RWPE2 (cell line): ENCODE measurements at regions not wholly inside any gene's neighbourhood (a gene's known extent, or its start where the extent isn't known, plus 50 kb on each side); places are given as distances from the start of the nearest gene placed in this dataset.

Source experiments
- ATAC-seq: fragments of 200-7000 bp; cut with Tn5 transposase; 3 replicates; pipeline ENCODE4 v1.9.1; 2021; ENCODE audit warnings: low read depth
- DNase-seq: peaks from one replicate; pipeline ENCODE4 v3.0.0-alpha.2; 2020; ENCODE audit warnings: low spot score
- H3K27ac ChIP-seq: fragments of 450-650 bp; 2 replicates; pipeline ENCODE4 v1.5.1; 2017; ENCODE audit warnings: mild to moderate bottlenecking; ENCODE audit not compliant: poor library complexity, severe bottlenecking
- H3K27me3 ChIP-seq: fragments of 250-450 bp; sonication (Bioruptor Pico); 2 replicates; pipeline ENCODE4 v1.5.1; 2021; ENCODE audit warnings: mild to moderate bottlenecking, moderate library complexity; ENCODE audit not compliant: insufficient read depth, poor library complexity, severe bottlenecking
- H3K36me3 ChIP-seq: fragments of 250-450 bp; sonication (Bioruptor Pico); 2 replicates; pipeline ENCODE4 v1.5.1; 2020; ENCODE audit warnings: low read depth, mild to moderate bottlenecking, moderate library complexity
- H3K4me1 ChIP-seq: fragments of 250-450 bp; sonication (Bioruptor Pico); 2 replicates; pipeline ENCODE4 v1.5.1; 2021; ENCODE audit warnings: mild to moderate bottlenecking, moderate library complexity; ENCODE audit not compliant: insufficient read depth, poor library complexity, severe bottlenecking
- H3K4me3 ChIP-seq: fragments of 250-450 bp; sonication (Bioruptor Pico); 2 replicates; pipeline ENCODE4 v1.5.1; 2021; ENCODE audit warnings: mild to moderate bottlenecking, moderate library complexity; ENCODE audit not compliant: severe bottlenecking
- H3K9me3 ChIP-seq: fragments of 250-450 bp; sonication (Bioruptor Pico); 2 replicates; pipeline ENCODE4 v1.5.1; 2021; ENCODE audit warnings: mild to moderate bottlenecking, moderate library complexity; ENCODE audit not compliant: severe bottlenecking
- CTCF ChIP-seq: fragments of 450-650 bp; IDR thresholded peaks from one replicate; pipeline ENCODE4 v1.5.1; 2017; ENCODE audit warnings: mild to moderate bottlenecking, moderate library complexity; ENCODE audit not compliant: poor library complexity, severe bottlenecking

- H3K4me3 ChIP-seq, result no peak overlapping the region
- H3K9me3 ChIP-seq, result no peaks in the 10 kb centered on the region
- DNase-seq, result no peak
- H3K27ac ChIP-seq, result no peak overlapping the region
- H3K4me1 ChIP-seq, result no peaks in the 10 kb centered on the region
- TF ChIP-seq CTCF, result peak; percentile 67
- no peaks in the 10 kb centered on the region for H3K36me3 ChIP-seq
- ATAC-seq, result no peak
- no peaks in the 10 kb centered on the region for H3K27me3 ChIP-seq
Measured at GRCh38 chr3:40719660-40720287, 195.0 kb downstream of the ZNF621 start.

GRCh38 chr3:40720341-40720740 is 195.6 kb downstream of the ZNF621 start:
- no peaks in the 10 kb centered on the region for H3K9me3 ChIP-seq

GRCh38 chr3:40720863-40721262 is 196.1 kb downstream of the ZNF621 start:
- no peaks in the 10 kb centered on the region for H3K27me3 ChIP-seq
- no peak for TF ChIP-seq CTCF
- DNase-seq, result no peak
- no peaks in the 10 kb centered on the region for H3K9me3 ChIP-seq
- H3K4me3 ChIP-seq, result no peak overlapping the region
- no peaks in the 10 kb centered on the region for H3K36me3 ChIP-seq
- ATAC-seq, result no peak
- no peak overlapping the region for H3K27ac ChIP-seq
- H3K4me1 ChIP-seq, result no peaks in the 10 kb centered on the region

More at GRCh38 chr3:40720341-40720740, 195.6 kb downstream of the ZNF621 start:
- ATAC-seq (no peak), DNase-seq (no peak)
- no peaks in the 10 kb centered on the region for H3K4me1 ChIP-seq
- no peaks in the 10 kb centered on the region for H3K36me3 ChIP-seq
- no peak for TF ChIP-seq CTCF
- H3K27me3 ChIP-seq, result no peaks in the 10 kb centered on the region
- no peak overlapping the region for H3K4me3 ChIP-seq
- H3K27ac ChIP-seq, result no peak overlapping the region

GRCh38 chr3:40723083-40723660 is 198.4 kb downstream of the ZNF621 start:
- ATAC-seq (no peak), DNase-seq (no peak)
- TF ChIP-seq CTCF, result no peak
- Histone ChIP-seq H3K36me3 (no peaks in the 10 kb centered on the region), H3K9me3 (no peaks in the 10 kb centered on the region), H3K4me3 (no peak overlapping the region), H3K4me1 (no peaks in the 10 kb centered on the region), H3K27me3 (no peaks in the 10 kb centered on the region), H3K27ac (no peak overlapping the region)

GRCh38 chr3:40725031-40725430 is 200.3 kb downstream of the ZNF621 start:
- Histone ChIP-seq H3K4me3 (no peak overlapping the region), H3K27me3 (no peaks in the 10 kb centered on the region), H3K27ac (no peak overlapping the region), H3K4me1 (no peaks in the 10 kb centered on the region), H3K36me3 (no peaks in the 10 kb centered on the region), H3K9me3 (no peaks in the 10 kb centered on the region)
- no peak for DNase-seq
- no peak for TF ChIP-seq CTCF
- no peak for ATAC-seq
